OCI-LY7 (cell line): ENCODE measurements at regions not wholly inside any gene's neighbourhood (a gene's known extent, or its start where the extent isn't known, plus 50 kb on each side); places are given as distances from the start of the nearest gene placed in this dataset.

ENCODE experiments used
- BruUV-seq: library from RNA; stranded (reverse); fragments of 400-500 nt; replicated peaks from 2 replicates; lab custom pipeline; 2021; lab: Mats Ljungman, UMichigan
- CTCF ChIA-PET: fragments of 300-600 bp; sonication (Branson Sonifier 250); formaldehyde crosslinking; loops from one replicate; lab custom pipeline; 2022; ENCODE audit warnings: antibody characterized with exemption; ENCODE audit not compliant: unreplicated experiment; lab: Charles Lee
- POLR2A ChIA-PET: fragments of 300-600 bp; sonication (Branson Sonifier 250); formaldehyde crosslinking; loops from one replicate; lab custom pipeline; 2022; ENCODE audit warnings: antibody characterized with exemption; lab: Charles Lee
- DNase-seq: peaks from one replicate; pipeline ENCODE4 v3.0.0-alpha.2; 2015; ENCODE audit warnings: low spot score
- H2AFZ ChIP-seq: fragments of 200-600 bp; sonication (generic), shearing (Covaris generic); 2 replicates; pipeline ENCODE4 v1.6.1; 2014; ENCODE audit warnings: mild to moderate bottlenecking, antibody characterized with exemption, low read length, moderate library complexity
- H3K27ac ChIP-seq: fragments of 200-600 bp; sonication (generic); 2 replicates; pipeline ENCODE4 v1.5.1; 2014; ENCODE audit warnings: mixed run types, low read depth, mild to moderate bottlenecking, moderate library complexity, low read length, inconsistent platforms; ENCODE audit not compliant: poor library complexity, severe bottlenecking
- H3K36me3 ChIP-seq: fragments of 200-600 bp; sonication (generic); 2 replicates; pipeline ENCODE4 v1.6.1; 2014; ENCODE audit warnings: mild to moderate bottlenecking, antibody characterized with exemption, low read length, moderate library complexity, mixed read lengths; ENCODE audit not compliant: insufficient read depth
- H3K4me1 ChIP-seq: fragments of 200-600 bp; sonication (generic); 2 replicates; pipeline ENCODE4 v1.5.1; 2014; ENCODE audit warnings: mild to moderate bottlenecking, low read length; ENCODE audit not compliant: insufficient read depth, poor library complexity, severe bottlenecking
- H3K4me2 ChIP-seq: fragments of 200-600 bp; sonication (generic); 2 replicates; pipeline ENCODE4 v1.6.1; 2014; ENCODE audit warnings: mild to moderate bottlenecking, low read length
- H3K4me3 ChIP-seq: fragments of 200-600 bp; sonication (generic); 2 replicates; pipeline ENCODE4 v1.5.1; 2014; ENCODE audit warnings: mild to moderate bottlenecking, low read depth, low read length; ENCODE audit not compliant: poor library complexity, severe bottlenecking
- H3K79me2 ChIP-seq: fragments of 200-600 bp; sonication (generic); 2 replicates; pipeline ENCODE4 v1.6.1; 2016; ENCODE audit warnings: low read depth, mild to moderate bottlenecking, low read length, moderate library complexity, mixed read lengths; ENCODE audit not compliant: insufficient read depth
- H3K9me2 ChIP-seq: fragments of 200-600 bp; sonication (generic); 2 replicates; pipeline ENCODE4 v1.6.1; 2016; ENCODE audit warnings: mild to moderate bottlenecking, low read length, mixed read lengths; ENCODE audit not compliant: insufficient read depth
- H3K9me3 ChIP-seq: fragments of 200-600 bp; sonication (generic); 2 replicates; pipeline ENCODE4 v1.6.1; 2014; ENCODE audit warnings: mild to moderate bottlenecking, mixed run types, low read length, mixed read lengths
- H4K20me1 ChIP-seq: fragments of 200-600 bp; sonication (generic); 2 replicates; pipeline ENCODE4 v1.6.1; 2014; ENCODE audit warnings: mild to moderate bottlenecking, antibody characterized with exemption, low read length, moderate library complexity, mixed read lengths; ENCODE audit not compliant: insufficient read depth
- CTCF ChIP-seq: fragments of 200-600 bp; sonication (generic); conservative IDR thresholded peaks from 2 replicates; pipeline ENCODE4 v1.5.1; 2014; ENCODE audit warnings: mild to moderate bottlenecking, antibody characterized with exemption, low read length, moderate library complexity, mixed read lengths
- EZH2phosphoT487 ChIP-seq: fragments of 200-600 bp; sonication (generic); IDR thresholded peaks from 2 replicates; pipeline ENCODE4 v1.6.1; 2018; ENCODE audit warnings: low read depth, borderline replicate concordance, mild to moderate bottlenecking, mixed run types, antibody characterized with exemption, low read length, moderate library complexity, mixed read lengths
- intact Hi-C: fragments of 100-400 bp; cut with micrococcal nuclease; formaldehyde crosslinking; loops from one replicate; pipeline ENCODE4 v1.10.0; 2022; ENCODE audit not compliant: unreplicated experiment

- Histone ChIP-seq H2AFZ (no peak overlapping the region), H3K4me1 (no peaks in the 10 kb centered on the region), H3K27ac (no peak overlapping the region), H3K9me2 (no peaks in the 10 kb centered on the region), H3K4me3 (no peak overlapping the region), H3K79me2 (no peaks in the 10 kb centered on the region), H3K9me3 (no peaks in the 10 kb centered on the region), H3K4me2 (no peak overlapping the region), H4K20me1 (no peaks in the 10 kb centered on the region), H3K36me3 (no peaks in the 10 kb centered on the region)
- intact Hi-C loops = no loop called here
- no TSS peak for BruUV-seq
- TF ChIP-seq CTCF (no peak), EZH2phosphoT487 (no peak)
- POLR2A ChIA-PET = interaction anchor here (0.6 kb wide), 1 partner anchor 114 kb away, joined by 3 read pairs; no protein-coding TSS in a partner anchor
- CTCF ChIA-PET = no interaction called here
- no peak for DNase-seq
Measured at GRCh38 chr17:13302983-13303382, 285.2 kb upstream of the ELAC2 start.

GRCh38 chr17:13302419-13302818 lies 284.6 kb upstream of the ELAC2 start:
- no peaks in the 10 kb centered on the region for H4K20me1 ChIP-seq
- H2AFZ ChIP-seq = no peak overlapping the region
- H3K4me3 ChIP-seq = no peak overlapping the region
- no peak overlapping the region for H3K4me2 ChIP-seq
- POLR2A ChIA-PET = no interaction called here
- no peak for TF ChIP-seq EZH2phosphoT487
- no peak for TF ChIP-seq CTCF
- intact Hi-C loops = no loop called here
- H3K36me3 ChIP-seq = no peaks in the 10 kb centered on the region
- CTCF ChIA-PET = no interaction called here
- no peaks in the 10 kb centered on the region for H3K9me2 ChIP-seq
- no peaks in the 10 kb centered on the region for H3K9me3 ChIP-seq
- H3K27ac ChIP-seq = no peak overlapping the region
- no TSS peak for BruUV-seq
- DNase-seq = no peak
- H3K4me1 ChIP-seq = no peaks in the 10 kb centered on the region
- H3K79me2 ChIP-seq = no peaks in the 10 kb centered on the region

GRCh38 chr17:13297183-13297582 lies 279.4 kb upstream of the ELAC2 start:
- intact Hi-C loops = no loop called here
- POLR2A ChIA-PET = no interaction called here

More at GRCh38 chr17:13297183-13297582, 279.4 kb upstream of the ELAC2 start:
- H3K27ac ChIP-seq = no peak overlapping the region
- H3K79me2 ChIP-seq = no peaks in the 10 kb centered on the region
- no peak overlapping the region for H3K4me3 ChIP-seq
- no peak overlapping the region for H2AFZ ChIP-seq
- no peak for TF ChIP-seq EZH2phosphoT487
- no peak for TF ChIP-seq CTCF
- CTCF ChIA-PET = no interaction called here
- no TSS peak for BruUV-seq
- H3K4me1 ChIP-seq = no peaks in the 10 kb centered on the region
- no peaks in the 10 kb centered on the region for H3K9me3 ChIP-seq
- H3K9me2 ChIP-seq = no peaks in the 10 kb centered on the region
- no peaks in the 10 kb centered on the region for H4K20me1 ChIP-seq
- no peaks in the 10 kb centered on the region for H3K36me3 ChIP-seq
- DNase-seq = no peak
- no peak overlapping the region for H3K4me2 ChIP-seq
